ENCODE measurements at regions not wholly inside any gene's neighbourhood (a gene's known extent, or its start where the extent isn't known, plus 50 kb on each side); places are given as distances from the start of the nearest gene placed in this dataset.
A peak's percentile ranks its signal among the peaks of the same experiment; 100 is the strongest.
"Not testable (repeated sequence)": the region's sequence is repeated elsewhere in the genome, so short reads cannot be mapped to it uniquely, and the experiment has no call there.

- DNase-seq (ENCODE audit: low spot score): no peak
These were observed 120.8 kb upstream of the CDYL start for GRCh38 chr6:4655196-4656025.

GRCh38 chr6:4653141-4653540, 123.1 kb upstream of the CDYL start:
- no peak for DNase-seq (ENCODE audit: low spot score)

GRCh38 chr6:4651831-4652467, 124.3 kb upstream of the CDYL start:
- DNase-seq (ENCODE audit: low spot score): no peak

- DNase-seq (ENCODE audit: low spot score): no peak
These were observed 126.5 kb upstream of the CDYL start for GRCh38 chr6:4649728-4650127.

- peak; percentile 74 for DNase-seq (ENCODE audit: low spot score)
These were observed 128.5 kb upstream of the CDYL start for GRCh38 chr6:4647414-4648365.

- no peak for DNase-seq (ENCODE audit: low spot score)
These were observed 130.4 kb upstream of the CDYL start for GRCh38 chr6:4645713-4646360.

GRCh38 chr6:4644996-4645395, 131.2 kb upstream of the CDYL start:
- peak; percentile 39 for DNase-seq (ENCODE audit: low spot score)

- no peak for DNase-seq (ENCODE audit: low spot score)
These were observed 134.7 kb upstream of the CDYL start for GRCh38 chr6:4641461-4641860.

GRCh38 chr6:4640139-4640538, 136.1 kb upstream of the CDYL start:
- peak; percentile 75 for DNase-seq (ENCODE audit: low spot score)

- DNase-seq (ENCODE audit: low spot score): no peak
These were observed 137.6 kb upstream of the CDYL start for GRCh38 chr6:4638641-4639040.

GRCh38 chr6:4637691-4638433, 138.3 kb upstream of the CDYL start:
- peak; percentile 75 for DNase-seq (ENCODE audit: low spot score)

GRCh38 chr6:4636881-4637224, 139.4 kb upstream of the CDYL start:
- DNase-seq (ENCODE audit: low spot score): no peak

GRCh38 chr6:4636191-4636880, 139.9 kb upstream of the CDYL start:
- DNase-seq (ENCODE audit: low spot score): no peak

GRCh38 chr6:4635666-4636065, 140.5 kb upstream of the CDYL start:
- DNase-seq (ENCODE audit: low spot score): no peak

GRCh38 chr6:4632421-4632820, 143.8 kb upstream of the CDYL start:
- DNase-seq (ENCODE audit: low spot score): no peak

- not testable (repeated sequence) for DNase-seq (ENCODE audit: low spot score)
These were observed 146.4 kb upstream of the CDYL start for GRCh38 chr6:4629789-4630188.

GRCh38 chr6:4625557-4625956, 150.6 kb upstream of the CDYL start:
- no peak for DNase-seq (ENCODE audit: low spot score)

GRCh38 chr6:4624726-4625125, 151.5 kb upstream of the CDYL start:
- no peak for DNase-seq (ENCODE audit: low spot score)

- peak; percentile 16 for DNase-seq (ENCODE audit: low spot score)
These were observed 155.7 kb upstream of the CDYL start for GRCh38 chr6:4620284-4621151.

GRCh38 chr6:4616311-4616710, 159.9 kb upstream of the CDYL start:
- DNase-seq (ENCODE audit: low spot score): no peak

All from kidney tubule cell (primary cell).